NOMO-1 treated with DMSO at 0.1 percent for 48 hours (cell line): ENCODE measurements at regions not wholly inside any gene's neighbourhood (a gene's known extent, or its start where the extent isn't known, plus 50 kb on each side); places are given as distances from the start of the nearest gene placed in this dataset.
"Not testable (repeated sequence)": the region's sequence is repeated elsewhere in the genome, so short reads cannot be mapped to it uniquely, and the experiment has no call there.

Experiments used
- DNase-seq: peaks from one replicate; lab custom pipeline; 2025; ENCODE audit not compliant: unreplicated experiment; lab: John Stamatoyannopoulos, UW

DNA sequence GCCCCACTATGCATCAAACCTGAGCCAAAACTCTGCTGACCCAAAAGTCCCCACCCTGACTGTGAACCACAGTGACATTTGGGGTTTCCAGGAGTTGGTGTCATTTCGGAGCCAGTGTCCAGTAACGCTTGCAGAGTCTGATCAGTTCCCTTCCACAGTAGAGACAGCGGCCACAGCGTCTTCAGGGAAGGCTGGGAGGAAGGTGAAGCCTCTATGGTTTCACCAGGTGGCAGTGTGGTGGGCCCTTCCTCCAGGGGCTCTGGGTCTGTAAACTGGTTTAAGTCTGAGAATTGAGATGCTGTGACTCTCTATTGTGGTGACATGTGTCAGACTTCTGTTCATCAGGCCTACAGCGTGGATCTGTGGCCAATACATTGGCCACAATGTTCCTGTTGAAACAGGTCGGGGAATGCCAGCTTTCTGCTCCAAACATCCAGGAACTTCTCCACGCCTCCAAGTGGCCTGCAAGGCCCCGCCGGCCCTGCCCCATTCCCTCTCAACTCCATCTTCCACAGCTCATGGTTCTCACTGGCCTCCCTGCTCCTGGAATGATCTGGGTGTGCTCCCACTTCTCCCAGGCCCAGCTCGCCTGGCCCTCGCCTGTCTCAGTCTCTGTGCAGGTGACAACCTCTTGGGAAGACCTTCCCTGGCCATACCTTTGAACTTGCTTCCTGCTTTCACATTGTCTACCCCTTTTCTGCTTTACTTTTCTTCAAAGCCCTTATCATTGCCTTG, 124.5 kb upstream of the FAM20C start:
- no peak for DNase-seq

DNA sequence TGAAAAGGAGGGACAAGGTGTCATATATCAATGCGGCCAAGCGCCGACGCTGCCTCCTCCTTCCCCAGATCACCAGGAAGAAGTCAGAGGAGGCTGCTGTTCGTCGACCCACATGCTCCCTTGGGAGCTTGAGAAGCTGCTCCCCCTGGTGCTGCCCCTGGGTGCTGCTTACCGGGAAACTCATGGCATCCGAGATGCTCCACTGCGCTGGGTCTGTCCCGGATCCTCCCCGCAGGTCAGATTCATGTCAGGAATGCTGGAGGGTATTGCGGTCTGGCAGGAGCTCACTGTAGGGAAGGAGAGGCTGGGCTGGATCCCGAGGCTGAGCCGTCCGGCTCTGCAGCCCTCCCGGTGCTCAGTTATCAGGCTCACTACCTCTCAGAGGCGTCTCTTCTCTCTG, 123.7 kb upstream of the FAM20C start:
- no peak for DNase-seq

DNA sequence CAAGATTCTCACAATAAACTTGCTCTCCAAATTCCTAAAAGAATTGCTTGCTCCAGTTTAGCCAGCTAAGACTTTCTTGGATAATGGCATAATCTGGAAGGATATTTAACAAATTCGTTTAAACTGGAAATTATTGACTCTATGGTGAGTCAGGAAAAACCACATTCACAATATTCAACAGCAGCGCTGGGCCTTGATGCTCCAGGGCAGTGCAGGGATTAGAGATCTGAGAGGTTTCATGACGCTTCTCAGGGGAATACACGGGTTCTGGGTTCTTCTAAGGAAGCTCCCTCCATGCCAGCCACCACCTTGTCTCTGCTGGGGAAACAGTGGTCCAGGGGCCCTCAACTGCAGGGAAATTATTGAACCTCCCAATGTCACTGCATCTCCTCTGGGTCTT, 123.3 kb upstream of the FAM20C start:
- DNase-seq = not testable (repeated sequence)

DNA sequence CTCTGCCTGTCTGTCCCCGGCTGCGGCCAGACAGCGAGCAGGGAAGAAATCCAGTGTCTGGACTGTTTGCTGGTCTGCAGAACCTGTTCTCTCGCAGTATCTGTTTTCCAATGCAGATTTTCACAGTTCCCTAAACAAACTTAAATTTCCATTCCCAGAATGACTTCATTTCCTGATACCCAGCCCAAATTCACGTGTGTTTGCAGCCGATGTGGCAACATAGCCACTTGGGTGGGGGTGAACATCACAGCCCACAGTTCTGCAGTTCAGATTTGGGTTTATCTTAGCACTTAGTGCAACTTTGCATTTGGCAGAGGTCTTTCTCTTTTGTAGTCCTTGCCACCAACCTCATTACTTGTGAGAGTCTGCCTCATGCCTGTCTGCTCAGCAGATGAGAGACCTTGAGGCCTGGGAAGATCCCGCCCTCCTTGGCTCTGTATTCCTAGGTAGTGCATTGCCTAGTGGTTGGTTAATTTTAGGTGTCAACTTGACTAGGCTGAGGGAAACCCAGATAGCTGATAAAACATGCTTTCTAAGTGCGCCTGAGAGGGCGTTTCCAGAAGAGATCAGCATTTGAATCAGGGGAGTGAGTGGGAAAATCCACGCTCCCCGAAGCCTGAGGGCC, 122.8 kb upstream of the FAM20C start:
- not testable (repeated sequence) for DNase-seq

DNA sequence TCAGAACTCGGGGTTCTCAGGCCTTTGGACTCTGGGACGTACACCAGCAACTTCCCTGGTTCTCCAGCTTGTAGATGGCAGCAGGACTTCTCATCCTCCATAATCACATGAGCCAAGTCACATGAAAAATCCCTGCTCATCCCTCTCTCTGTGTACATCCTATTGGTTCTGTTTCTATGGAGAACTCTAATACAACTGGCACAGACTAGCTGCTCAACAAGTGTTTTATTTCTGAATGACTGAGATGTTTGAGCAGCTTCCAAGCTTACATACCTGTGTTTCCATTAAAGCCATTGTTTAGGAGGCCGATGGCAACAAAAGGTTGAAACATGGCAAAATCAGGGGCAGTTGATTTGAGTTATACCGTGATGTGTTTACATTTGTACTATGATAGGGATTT, 122.2 kb upstream of the FAM20C start:
- not testable (repeated sequence) for DNase-seq

DNA sequence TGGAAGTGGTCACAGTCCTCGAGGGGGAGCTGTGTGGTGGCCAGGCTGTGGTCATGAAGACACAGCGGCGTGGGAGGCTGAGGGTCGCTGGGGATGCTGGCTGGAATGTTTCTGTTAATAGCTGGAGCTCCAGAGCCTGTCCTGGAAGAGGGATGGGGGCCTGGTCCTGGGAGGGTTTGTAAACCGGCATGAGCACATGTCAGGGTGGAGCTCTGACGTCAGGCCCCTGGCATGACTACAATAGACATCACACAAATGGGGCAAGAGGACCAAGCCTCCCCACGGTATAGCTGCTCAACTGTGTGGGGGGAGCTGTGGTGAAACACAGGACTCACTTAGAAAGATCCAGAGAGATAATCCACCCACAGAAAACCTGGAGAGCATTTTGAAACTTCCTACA, 121.4 kb upstream of the FAM20C start:
- not testable (repeated sequence) for DNase-seq

DNA sequence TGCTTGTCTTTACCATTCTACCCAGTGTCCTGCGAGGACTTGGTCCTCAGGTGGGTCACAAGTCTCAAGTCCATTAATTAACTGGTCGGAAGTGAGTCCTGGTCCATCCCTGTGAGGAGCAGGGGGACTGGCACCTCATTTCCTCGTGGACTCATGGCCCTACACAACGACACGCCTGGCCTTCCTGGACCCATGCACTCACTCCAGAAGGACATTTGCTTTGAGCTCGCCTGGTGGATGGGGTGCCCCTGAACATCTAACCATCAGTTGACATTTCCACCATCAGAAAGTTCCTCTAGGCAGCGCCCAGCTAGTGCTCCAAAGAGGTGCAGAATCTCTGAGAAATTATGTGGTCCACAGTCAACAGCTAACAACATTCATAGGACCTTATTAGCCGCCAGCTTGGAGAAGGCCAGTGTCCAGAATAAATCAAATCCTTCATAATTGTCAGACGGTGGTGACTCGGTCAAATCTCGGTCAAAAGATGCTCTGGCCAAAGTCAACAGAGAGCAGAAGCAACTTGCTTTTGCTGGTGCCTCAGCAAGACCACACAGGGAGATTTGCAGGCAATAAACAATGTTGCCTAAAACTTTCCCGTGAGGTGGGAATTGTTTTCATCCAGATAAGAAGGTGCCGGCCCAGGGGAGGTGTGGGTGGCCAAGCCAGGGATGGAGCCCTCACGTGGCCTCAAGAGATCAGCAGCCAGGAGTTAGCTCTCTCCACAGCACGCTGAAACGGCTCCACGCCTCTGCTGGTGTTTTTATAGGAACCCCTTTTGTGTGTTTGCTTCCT, 119.9 kb upstream of the FAM20C start:
- not testable (repeated sequence) for DNase-seq

DNA sequence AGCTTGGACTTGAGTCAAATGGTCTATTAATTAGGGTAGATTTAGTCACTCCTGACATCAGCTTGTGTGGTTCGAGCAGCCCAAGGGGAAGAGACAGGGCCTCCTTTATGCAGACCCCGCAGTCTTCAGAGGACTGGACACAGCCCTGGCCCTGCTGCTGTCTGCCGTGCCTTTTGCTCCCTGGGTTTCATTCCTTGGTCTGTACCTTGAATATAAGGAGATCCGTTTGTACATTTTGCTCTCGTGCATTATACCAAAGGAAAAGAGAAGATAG, 119.4 kb upstream of the FAM20C start:
- not testable (repeated sequence) for DNase-seq

DNA sequence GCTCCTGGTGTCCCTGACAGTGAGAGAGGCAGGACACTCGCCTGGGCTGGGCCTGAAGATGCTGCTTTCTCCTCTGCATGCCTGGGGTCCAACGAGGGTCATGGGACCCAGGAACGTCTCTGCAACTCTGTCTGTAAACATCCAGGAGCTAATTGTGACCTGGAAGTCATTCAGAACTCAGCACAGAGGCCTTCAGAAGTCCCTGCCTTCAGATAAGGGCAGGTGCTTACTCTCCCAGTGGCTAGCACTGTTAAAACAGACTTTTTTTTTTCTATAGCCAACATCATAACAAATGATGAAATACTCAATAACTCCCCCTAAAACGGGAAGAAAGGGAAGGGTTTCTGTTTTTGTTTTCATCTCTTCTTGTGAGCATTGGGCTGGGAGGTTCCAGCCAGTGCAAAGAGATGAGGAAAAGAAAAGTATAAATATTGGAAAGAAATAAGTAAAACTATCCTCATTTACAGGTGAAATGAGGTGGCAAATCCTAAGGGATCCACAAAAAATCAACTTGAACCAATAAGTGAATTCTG, 118.3 kb upstream of the FAM20C start:
- DNase-seq = peak; percentile 39

DNA sequence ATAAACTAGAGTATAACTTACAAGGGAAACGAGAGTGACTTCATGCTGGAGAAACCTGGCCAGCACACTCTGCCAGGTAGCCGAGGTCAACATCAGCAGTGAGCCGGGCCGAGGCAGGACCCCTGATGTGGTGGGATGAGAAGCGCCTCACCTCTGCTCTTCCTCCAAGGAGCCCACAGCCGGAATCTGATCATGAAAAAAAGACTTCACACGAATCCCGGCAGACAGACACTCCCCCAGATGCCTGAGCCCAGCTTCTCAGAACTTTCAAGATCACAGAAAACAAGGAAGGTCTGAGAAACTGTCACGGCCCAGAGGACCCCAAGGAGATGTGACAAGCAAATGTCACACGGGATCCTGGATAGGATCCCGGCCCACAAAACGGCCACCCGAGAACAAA, 116.9 kb upstream of the FAM20C start:
- DNase-seq = not testable (repeated sequence)

DNA sequence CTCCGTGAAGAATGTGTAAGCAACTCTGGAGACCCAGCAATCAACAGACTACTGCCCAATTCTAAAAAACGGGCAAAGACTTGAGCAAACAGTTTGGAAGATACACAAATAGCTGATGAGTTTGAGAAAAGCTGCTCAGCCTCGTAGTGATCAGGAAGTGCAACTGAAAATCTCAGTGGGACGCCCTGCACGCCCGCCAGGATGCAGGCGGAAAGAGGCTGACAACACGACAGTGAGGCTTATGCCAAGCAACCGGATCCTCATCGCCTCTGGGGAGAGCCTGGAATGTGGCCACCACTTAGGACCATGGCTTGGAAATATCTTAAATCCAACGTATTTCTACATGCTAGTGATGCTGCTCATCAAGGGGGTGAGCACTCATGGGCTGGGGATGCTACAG, 116.2 kb upstream of the FAM20C start:
- DNase-seq = not testable (repeated sequence)

DNA sequence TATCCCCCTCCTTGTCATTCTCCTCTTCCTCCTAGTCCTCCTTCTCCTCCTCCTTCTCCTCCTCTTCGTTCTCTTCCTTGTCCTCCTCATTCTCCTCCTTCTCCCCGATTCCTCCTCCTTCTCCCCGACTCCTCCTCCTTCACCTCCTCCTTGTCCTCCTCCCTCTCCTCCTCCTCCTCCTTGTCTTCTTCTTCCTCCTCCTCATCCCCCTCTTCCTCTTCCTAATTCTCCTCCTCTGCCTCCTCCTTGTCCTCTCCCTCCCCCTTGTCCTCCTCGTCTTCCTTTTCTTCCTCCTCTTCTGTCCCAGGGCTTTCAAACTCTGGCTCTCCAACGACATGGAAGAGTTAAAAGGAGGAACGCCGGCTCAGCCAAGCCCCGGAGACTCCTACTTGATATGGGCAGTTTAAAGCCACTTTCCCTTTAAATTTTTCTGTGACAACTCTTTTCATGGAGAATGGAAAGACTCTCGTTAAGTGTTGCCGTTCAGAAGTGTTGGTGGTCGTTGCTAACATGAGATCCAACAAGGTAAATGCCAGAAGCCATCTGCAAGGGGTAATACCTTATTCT, 115.5 kb upstream of the FAM20C start:
- DNase-seq = not testable (repeated sequence)

DNA sequence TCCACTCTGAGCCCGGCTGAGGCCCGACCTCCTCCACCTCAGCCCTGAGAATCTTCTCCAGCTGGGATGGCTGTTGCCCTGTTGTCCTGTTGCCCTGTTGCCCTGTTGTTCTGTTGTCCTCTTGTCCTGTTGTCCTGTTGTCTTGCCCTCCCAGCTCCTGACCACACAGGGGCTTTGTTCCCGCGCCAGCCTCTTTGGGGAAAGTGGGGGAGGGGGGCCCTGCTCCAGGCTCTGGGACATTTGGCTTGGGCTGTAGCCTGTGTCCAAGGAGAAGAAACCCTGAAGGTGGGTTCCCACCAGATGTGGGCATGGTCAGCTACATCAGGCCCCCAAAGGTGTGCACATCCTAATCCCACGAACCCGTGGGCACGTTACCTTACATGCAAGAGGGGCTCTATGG, 113.5 kb upstream of the FAM20C start:
- not testable (repeated sequence) for DNase-seq

DNA sequence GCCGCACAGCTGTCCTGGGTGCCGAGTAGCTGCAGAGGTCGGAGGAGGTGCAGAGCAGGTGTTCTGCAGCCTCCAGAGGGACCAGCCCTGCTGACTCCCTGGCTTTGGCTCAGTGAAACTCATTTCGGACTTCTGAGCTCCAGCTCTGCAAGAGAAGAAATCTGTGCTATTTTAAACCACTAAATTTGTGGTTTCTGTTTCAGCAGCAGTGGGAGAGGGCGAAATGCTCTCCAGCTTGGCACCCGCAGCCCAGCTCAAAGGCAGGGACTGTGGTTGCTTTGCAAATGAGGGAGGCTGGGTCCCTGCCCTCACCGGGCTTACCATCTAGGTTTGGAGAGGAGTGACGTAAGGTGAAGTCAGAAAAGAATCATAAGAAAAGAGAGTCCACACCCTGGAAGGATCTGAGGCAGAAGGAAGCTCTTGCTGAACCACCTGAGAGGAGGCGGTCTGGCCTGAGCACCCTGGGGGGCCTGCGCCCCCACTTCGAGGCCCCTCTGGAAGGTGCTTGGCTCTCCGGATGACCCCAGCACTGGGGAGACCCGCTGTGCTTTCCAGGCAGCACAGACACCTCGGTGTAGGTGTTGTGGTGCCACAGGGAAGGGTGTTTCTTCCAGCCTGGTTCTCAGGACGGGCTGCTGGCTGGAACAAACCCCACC, 112.8 kb upstream of the FAM20C start:
- not testable (repeated sequence) for DNase-seq

DNA sequence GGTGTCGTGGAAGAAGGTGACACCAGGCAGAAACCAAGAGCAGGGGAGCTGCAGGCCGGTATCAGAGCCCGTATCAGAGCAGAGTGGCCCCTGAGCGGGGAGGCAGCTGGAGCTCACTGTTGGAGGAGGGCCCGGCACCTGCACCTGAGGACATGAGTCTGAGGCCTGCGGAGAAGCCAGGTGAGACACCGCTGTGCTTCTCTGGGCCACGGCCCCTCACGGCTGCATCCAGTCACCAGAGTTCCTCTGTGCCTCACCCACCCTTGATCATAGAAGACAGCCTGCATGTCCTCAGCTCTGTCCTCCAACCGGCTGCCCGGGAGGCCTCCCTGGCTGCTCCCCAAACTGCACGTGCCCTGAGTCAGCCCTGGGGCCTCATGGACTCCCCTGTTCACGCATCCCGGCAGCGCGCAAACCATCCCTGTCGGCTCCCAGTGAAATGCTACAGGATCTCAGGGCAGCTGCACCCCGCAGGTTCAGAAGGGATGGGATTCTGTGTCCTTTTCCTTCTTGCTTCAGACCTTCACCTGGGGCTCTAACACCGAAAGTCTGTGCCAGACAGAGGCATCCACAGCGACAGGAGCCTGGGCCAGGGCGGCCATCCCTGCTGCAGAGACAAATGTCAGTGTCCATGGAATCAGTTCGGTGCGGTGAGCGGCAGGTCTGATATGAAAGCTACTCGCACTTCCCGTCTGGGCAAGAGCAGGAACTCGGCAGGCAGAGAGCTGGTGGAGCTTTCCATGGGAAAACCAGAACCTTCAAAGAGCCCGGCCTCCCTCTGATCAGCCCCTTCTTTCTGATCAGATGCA, 111.9 kb upstream of the FAM20C start:
- no peak for DNase-seq

DNA sequence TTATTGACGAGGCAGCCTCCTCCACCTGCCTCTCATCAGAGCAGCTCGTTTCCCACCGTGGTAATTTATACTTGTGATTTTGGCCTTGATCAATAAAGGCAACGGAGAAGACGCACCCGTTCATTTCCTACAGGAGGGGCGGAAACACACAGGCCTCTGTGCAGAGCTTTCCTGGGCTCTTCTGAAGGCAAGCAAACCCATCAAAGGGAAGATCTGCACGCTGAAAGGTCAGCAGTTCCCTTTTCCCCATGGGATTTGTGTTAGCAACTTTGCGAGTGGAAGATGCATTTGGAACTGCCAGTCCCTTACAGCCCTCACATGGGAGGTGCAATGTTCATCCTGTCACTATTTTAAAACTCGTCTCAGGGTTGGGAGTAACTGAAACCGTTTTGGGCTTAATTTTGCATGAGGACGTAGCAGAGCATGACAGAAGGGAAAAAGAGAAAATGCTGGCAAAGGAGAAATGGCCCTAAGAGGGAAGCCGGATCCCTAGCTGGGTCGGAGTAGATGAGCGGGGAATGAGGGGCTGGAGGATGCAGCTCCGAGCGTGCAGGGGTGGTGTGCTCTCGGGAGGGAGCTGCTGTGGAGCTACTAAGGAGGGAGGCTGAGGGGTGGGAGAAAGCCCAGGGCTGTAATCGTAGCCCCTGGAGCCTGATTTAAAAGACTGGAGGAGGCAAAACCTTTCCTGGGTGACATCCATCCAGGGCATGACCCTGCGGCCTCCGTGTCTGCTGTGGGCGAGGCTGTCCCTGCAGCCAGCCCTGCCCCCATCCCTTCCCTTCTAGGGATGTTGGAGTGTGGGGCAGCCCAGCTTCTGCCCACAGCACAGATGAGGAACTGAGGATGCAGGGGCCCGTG, 111.1 kb upstream of the FAM20C start:
- no peak for DNase-seq

DNA sequence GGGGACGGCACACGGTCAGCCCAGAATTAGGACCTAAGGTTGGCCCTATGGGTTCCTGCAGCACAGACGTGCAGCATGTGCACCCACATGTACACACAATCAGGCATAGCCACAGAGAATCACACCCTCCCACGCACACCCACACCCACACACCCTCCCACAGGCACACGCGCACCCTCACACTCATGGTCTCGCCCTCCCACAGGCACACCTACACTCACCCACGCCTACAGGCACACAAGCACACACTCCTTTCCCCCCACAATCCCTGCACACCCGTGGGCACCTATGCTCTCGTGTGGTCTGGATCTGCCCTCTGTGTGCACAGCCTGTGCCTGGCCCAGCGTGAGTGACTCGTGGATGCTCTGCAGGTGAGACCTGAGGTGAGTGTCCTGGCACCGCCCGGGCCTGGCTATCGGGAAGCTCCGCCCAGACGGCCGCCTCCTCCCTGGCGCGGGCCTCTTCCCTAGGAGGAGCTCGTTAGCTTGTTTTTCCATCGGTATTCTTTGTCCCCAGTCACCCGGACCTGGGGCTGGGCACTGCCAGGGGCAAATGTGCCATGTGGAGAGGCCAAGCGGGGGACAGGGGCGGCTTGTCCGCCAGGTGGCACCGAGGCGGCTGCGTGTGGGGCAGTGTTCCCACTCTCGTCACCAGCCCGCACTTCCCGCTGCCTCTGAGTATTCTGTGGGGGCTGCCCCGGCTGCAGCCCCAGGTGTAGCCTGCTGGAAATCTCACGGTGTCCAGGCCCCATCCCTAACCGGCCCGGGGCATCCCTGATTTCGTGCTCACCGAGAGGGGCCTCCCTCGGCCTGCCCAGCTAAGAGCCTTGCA, 110.2 kb upstream of the FAM20C start:
- DNase-seq = no peak

DNA sequence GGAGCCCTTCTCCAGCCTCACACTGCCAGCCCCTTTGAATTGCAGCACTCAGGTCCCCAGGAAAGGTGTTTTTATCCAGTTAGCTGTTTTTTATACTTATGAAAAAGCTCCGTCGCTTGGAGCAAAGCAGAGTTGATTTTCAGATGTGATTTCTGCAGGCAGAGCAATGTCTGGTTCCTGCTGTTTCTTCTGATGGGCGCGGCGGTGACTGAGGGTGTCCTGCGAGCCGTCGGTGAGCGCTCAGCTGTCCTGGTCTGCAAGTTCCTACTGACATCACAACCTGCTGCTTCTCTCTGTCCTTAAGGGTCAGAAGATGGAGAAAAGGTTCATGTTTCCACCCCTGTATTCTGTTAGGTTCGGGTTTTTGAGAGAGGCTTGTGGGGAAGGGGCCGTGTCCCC, 109.6 kb upstream of the FAM20C start:
- no peak for DNase-seq
